ENCODE measurements at regions not wholly inside any gene's neighbourhood (a gene's known extent, or its start where the extent isn't known, plus 50 kb on each side); places are given as distances from the start of the nearest gene placed in this dataset.

GRCh38 chr16:85321509-85322271, 209.4 kb upstream of the CIBAR2 start (continued):
- no peak for TF ChIP-seq HNF4G (IDR thresholded peaks at IDR 0.05; ENCODE audit: borderline replicate concordance, low read depth, low read length)
- no peak for TF ChIP-seq HNF4G (CRISPR knock-in tag; IDR thresholded peaks at IDR 0.05; ENCODE audit: borderline replicate concordance, low read depth)
- TF ChIP-seq TEAD3 (CRISPR knock-in tag; optimal IDR thresholded peaks at IDR 0.05; ENCODE audit: borderline replicate concordance) = peak; percentile 44
- TF ChIP-seq ZNF296 (CRISPR knock-in tag; conservative IDR thresholded peaks at IDR 0.05) = peak; percentile 86
- TF ChIP-seq ZNF891 (CRISPR knock-in tag; IDR thresholded peaks at IDR 0.05) = 0 out of 2 replicates have a peak, but pooled peaks have one; percentile 53
- TF ChIP-seq FOXO1 (CRISPR knock-in tag; IDR thresholded peaks at IDR 0.05) = 0 out of 2 replicates have a peak, but pooled peaks have one; percentile 18
- TF ChIP-seq SALL1 (CRISPR knock-in tag; IDR thresholded peaks at IDR 0.05) = peak; percentile 42; the same call in 1 of the 2 replicates
- peak; percentile 52; the same call in 1 of the 2 replicates for TF ChIP-seq ZBTB38 (CRISPR knock-in tag; IDR thresholded peaks at IDR 0.05)
- 0 out of 2 replicates have a peak, but pooled peaks have one; percentile 27 for TF ChIP-seq ZBED4 (CRISPR knock-in tag; IDR thresholded peaks at IDR 0.05; ENCODE audit: borderline replicate concordance)
- TF ChIP-seq ZNF574 (CRISPR knock-in tag; IDR thresholded peaks at IDR 0.05) = 0 out of 2 replicates have a peak, but pooled peaks have one; percentile 15
- no peak for TF ChIP-seq RBAK (CRISPR knock-in tag; IDR thresholded peaks at IDR 0.05)
- TF ChIP-seq LBX2 (CRISPR knock-in tag; IDR thresholded peaks at IDR 0.05; ENCODE audit: borderline replicate concordance) = no peak
- TF ChIP-seq ZNF687 (CRISPR knock-in tag; IDR thresholded peaks at IDR 0.05) = peak; percentile 63
- TF ChIP-seq MAX (IDR thresholded peaks at IDR 0.05) = peak; percentile 38; the same call in 1 of the 2 replicates
- TF ChIP-seq ZNF768 (CRISPR knock-in tag; IDR thresholded peaks at IDR 0.05) = peak; percentile 22; the same call in 1 of the 2 replicates
